Hematopoietic multipotent progenitor cell treated with erythropoietin and hydrocortisone succinate and interleukin-3 and kit ligand, for 17 days (in vitro differentiated cells): ENCODE measurements at regions not wholly inside any gene's neighbourhood (a gene's known extent, or its start where the extent isn't known, plus 50 kb on each side); places are given as distances from the start of the nearest gene placed in this dataset.

Source experiments
- DNase-seq: peaks from one replicate; pipeline ENCODE4 v3.0.0-alpha.2; 2015; ENCODE audit warnings: low spot score

DNA sequence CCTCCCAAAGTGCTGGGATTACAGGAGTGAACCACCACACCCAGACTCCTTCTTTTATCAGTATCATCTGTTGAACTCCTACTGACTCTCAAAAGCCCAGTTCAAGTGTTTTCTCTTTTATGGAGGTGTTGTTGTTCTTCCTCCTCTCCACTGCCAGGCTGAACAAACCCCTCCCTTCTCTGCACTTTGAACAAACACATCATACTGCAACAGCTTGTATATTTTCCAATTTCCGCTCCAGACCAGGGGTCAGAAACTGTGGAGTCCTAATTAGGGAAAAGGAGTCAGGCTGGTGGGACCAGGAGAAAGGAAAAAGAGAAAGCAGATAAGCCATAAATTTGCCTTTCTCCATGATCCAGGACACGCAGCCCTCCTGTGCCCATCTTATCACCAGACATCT is 148.1 kb upstream of the HMHB1 start:
- DNase-seq = no peak

DNA sequence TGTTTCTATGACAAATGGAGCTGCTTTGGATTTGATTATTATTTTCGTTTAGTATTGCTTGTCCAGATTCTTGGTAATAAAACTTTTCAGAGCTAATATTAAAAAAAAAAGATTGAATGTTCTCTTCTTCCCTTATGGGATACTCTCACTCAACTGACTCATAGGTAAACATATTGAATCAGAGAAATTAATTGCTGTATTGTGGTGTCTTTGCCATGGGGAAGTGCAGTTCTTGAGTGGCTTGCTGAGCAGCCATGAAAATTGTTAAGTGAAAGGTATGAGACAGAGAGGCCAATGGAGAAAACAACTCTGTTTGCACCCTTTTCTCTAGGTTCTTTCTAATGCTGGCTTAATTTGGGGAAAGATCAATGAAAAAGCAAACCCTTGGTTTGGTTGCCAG is 149.9 kb upstream of the HMHB1 start:
- DNase-seq = no peak

GRCh38 chr5:143660625-143661024 is 151.3 kb upstream of the HMHB1 start:
- DNase-seq = no peak

DNA sequence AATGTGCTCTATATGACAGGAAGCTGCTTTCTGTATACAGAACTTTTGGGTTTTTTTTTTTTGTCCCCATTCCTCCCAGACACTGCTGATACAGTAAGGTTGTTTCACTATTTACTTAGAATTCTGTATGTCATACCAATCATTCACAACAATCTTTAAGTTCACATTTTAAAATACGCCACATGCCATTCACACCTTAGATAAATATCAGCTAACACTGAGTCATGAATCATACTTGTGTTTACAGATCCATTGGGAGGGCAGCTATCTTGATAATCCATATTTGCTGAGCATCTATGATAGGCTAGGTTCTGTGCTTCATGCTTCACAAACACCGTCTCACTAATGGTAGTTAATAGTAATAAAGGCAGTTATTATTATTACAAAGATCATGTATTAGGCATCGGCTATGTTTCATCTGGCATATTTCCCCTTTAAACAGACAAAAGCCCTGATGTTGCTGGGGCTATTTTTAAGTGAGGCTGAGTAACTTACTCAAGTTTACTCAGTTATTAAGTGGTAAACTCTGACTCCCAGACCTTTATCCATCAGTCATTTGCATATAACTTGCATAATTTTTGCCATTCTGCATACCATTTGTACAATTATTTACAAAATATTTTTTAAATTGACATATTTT is 152.2 kb upstream of the HMHB1 start:
- no peak for DNase-seq

DNA sequence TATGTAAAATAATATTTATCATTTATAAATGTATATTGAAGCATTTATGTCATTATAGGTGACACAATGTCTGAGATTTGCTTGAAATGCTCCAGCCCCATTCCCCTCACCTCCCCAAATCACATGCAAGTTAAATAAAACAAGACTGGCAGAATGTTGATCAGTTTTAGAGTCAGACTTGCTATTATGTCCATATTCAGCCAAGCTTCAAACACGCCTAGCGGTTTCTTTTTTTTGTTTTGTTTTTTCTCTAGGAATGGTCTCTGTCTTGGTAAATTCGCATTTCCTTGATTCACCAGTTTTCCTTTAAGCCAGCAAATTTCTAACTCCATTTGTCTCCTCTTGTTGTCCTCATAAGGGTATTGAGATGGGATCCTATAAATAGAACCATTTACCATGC is 153.0 kb upstream of the HMHB1 start:
- DNase-seq = no peak

DNA sequence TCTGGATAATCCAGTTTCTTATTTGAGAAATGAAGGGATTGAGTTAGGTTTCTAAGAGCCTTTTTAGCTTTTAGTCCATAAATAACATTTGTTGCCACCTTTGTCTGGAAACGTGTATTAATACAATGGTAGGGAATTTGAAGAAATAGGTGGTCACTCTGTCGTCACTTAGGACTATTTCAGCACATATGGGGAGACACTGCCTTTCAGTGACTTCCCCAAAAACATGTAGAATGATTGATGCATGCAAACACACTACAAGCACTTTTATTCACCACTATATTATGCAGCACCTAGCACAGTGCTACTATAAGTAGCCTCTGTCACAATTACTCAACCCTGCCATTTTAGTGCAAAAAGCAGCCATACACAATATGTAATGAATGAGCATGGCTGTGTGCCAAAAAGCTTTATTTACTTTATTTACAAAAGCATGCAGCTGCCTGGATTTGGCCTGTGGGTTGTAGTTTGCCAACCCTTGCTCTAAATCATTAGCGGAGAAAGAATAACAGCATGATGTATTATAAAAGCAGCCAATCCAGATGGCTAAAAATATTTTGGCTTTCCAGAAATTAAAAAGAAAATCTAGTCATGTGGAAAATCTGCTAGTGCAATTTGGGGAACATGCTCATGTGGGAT is 154.2 kb upstream of the HMHB1 start:
- DNase-seq = no peak

DNA sequence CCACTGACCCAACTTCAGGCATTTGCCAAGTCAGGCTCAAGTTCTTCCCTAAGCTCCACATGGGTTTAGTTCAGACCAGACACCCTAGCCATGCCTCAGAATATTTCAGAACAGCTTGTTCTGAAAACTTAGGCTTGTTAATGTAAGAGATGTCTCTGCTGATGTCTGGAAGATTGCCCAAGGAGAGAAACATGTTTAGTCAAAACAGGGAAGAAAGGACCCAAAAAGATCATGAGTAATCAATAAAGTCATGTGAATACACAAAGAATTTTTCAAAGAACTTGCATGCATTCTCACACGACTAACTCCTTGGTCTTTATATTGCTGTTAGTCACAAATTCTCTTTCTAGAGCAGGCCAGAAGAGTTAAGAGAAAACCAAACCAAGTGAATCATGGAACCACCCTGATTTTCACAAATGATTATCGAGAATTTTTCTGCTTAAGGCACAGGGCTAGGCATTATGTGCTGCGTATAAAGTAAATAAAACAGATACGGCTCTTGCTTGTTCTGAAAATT is 158.1 kb upstream of the HMHB1 start:
- no peak for DNase-seq

GRCh38 chr5:143653256-143653655 is 158.7 kb upstream of the HMHB1 start:
- DNase-seq = no peak

- DNase-seq = no peak
Measured at GRCh38 chr5:143652108-143652700, 159.8 kb upstream of the HMHB1 start.

DNA sequence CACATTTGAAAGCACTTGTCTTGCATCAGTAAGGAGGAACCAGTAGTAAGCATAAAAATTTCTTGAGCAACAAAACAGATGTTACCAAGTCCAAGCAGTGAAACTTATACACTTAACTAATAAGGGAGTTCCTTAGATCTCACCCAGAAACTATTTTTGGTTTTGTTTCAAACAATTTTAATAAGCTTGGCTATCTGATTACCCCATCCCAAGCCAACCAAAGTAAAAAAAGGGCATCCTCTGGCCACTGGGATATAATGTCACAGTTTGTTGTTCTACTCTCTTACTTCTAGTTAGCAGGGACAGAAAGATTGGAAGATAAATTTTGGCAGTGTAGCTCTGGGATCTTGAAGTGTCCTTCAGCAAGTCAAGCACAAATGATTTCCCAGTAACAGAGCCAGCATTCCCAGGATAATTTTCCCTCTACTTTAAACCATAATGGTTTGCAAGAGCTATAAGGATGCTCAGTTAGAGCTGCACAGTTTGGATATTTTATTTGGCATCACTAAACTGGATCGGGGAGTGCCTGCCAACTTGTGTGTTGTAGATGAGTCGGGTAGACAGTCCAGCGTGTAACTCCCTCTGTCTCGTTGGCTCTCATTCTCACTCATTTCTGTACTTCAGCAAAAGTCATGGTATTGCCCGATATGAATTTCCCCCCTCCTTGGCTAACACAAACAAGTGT is 161.9 kb upstream of the HMHB1 start:
- no peak for DNase-seq

DNA sequence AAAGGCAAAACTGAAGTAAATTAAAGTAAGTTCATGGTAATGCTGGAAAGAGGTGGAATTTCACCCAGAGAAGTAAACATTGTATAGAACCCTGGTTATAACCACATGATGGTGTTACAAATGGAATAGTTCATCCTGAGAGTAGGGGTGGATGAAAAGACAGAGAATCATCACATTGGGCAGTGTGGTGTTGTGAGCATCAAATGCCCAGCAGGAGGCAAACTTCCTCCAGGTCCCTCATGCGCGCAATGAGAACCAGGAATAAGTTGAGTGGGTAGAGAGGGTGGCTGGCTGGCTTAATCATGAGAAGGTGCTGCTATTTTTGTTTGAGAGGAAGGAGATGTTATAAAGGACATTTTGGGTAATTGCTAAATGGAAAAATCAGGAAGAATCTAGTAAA is 163.3 kb upstream of the HMHB1 start:
- DNase-seq = no peak

GRCh38 chr5:143646961-143647360 is 165.0 kb upstream of the HMHB1 start:
- DNase-seq = no peak

GRCh38 chr5:143645356-143645755 is 166.6 kb upstream of the HMHB1 start:
- DNase-seq = no peak

- no peak for DNase-seq
Measured at GRCh38 chr5:143644727-143645126, 167.2 kb upstream of the HMHB1 start.

DNA sequence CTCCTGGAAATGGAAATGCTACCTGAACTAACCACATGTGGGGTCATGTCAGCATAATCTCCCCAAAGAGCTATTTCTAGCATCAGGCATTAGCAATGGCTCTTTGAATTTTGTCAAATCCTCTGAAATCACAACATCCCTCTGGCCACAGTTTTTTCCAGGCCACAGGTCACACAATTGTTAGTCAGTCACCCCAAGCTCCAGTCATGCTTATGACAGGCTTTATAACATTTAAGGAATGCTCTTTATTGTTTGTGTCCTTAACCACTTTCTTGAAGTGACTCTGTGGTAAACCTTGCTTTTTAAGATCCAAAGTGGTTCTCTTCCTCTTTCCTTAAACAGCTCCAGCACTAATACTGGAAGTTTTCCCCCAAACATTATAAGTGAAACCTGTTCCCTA is 169.2 kb upstream of the HMHB1 start:
- DNase-seq = no peak

GRCh38 chr5:143641549-143642355 is 170.2 kb upstream of the HMHB1 start:
- DNase-seq = no peak

- no peak for DNase-seq
Measured at GRCh38 chr5:143638654-143639053, 173.3 kb upstream of the HMHB1 start.

- no peak for DNase-seq
Measured at GRCh38 chr5:143636931-143637528, 174.9 kb upstream of the HMHB1 start.

DNA sequence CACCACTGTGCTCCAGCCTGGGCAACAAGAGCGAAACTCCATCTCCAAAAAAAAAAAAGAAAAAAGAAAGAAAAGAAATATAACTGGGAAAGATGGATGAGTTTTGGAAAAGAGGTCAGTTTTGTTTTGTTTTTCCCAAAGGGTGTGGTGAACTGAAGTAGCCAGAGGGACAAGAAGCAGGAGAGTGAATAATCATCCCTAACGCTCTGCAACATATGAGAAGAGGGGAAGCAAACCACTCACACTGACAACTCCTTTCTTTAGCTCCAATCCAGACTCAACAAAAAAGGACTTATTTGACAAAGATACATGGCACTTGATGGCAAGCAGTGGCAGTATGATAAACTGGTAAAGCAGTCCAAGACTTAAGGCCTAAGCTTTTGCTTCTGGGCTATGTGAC is 176.1 kb upstream of the HMHB1 start:
- DNase-seq = no peak

GRCh38 chr5:143635146-143635752 is 176.7 kb upstream of the HMHB1 start:
- DNase-seq = no peak

- no peak for DNase-seq
Measured at GRCh38 chr5:143634689-143635088, 177.3 kb upstream of the HMHB1 start.
